GM23338 (cell line): ENCODE measurements at regions not wholly inside any gene's neighbourhood (a gene's known extent, or its start where the extent isn't known, plus 50 kb on each side); places are given as distances from the start of the nearest gene placed in this dataset.

Experiments
- CREB1 ChIP-seq: fragments of 250-450 bp; sonication (Bioruptor Pico); IDR thresholded peaks from 2 replicates; pipeline ENCODE4 v1.5.0; 2020; ENCODE audit warnings: low read depth, mild to moderate bottlenecking, moderate library complexity
- ETS1 ChIP-seq: IDR thresholded peaks from 2 replicates; pipeline ENCODE4 v1.6.1; 2016; ENCODE audit warnings: antibody characterized with exemption
- EZH2 ChIP-seq: fragments of 200-600 bp; sonication (generic); IDR thresholded peaks from one replicate; pipeline ENCODE4 v1.8.0; 2017; ENCODE audit warnings: antibody characterized with exemption, mild to moderate bottlenecking, low read depth; ENCODE audit not compliant: unreplicated experiment
- EZH2phosphoT487 ChIP-seq: fragments of 200-600 bp; sonication (generic); IDR thresholded peaks from one replicate; pipeline ENCODE4 v1.8.1; 2018; ENCODE audit warnings: antibody characterized with exemption; ENCODE audit not compliant: unreplicated experiment
- JUNB ChIP-seq: IDR thresholded peaks from one replicate; pipeline ENCODE4 v1.6.1; 2016; ENCODE audit warnings: antibody characterized with exemption; ENCODE audit not compliant: unreplicated experiment
- NANOG ChIP-seq: IDR thresholded peaks from 2 replicates; pipeline ENCODE4 v1.6.1; 2016; ENCODE audit warnings: antibody characterized with exemption, borderline replicate concordance
- POLR2AphosphoS5 ChIP-seq: IDR thresholded peaks from 2 replicates; pipeline ENCODE4 v1.6.1; 2016; ENCODE audit warnings: antibody characterized with exemption, low read depth
- REST ChIP-seq: IDR thresholded peaks from one replicate; pipeline ENCODE4 v1.6.1; 2018; ENCODE audit warnings: antibody characterized with exemption; ENCODE audit not compliant: unreplicated experiment
- ZNF114 ChIP-seq: fragments of 250-450 bp; sonication (Bioruptor Pico); IDR thresholded peaks from 2 replicates; pipeline ENCODE4 v1.5.0; 2020; ENCODE audit warnings: mild to moderate bottlenecking, moderate library complexity
- ZNF331 ChIP-seq: fragments of 250-450 bp; sonication (Bioruptor Pico); IDR thresholded peaks from 2 replicates; pipeline ENCODE4 v1.5.0; 2020; ENCODE audit warnings: low read depth, mild to moderate bottlenecking, moderate library complexity
- TF ChIP-seq, protein P1 (sequence below), 2 experiments: fragments of 200-600 bp in 1 of 2; sonication (generic) in 1 of 2; conservative IDR thresholded peaks; 2 replicates each; pipeline versions ENCODE4 v1.5.1 to v1.6.1; 2016 to 2017; ENCODE audit warnings: antibody characterized with exemption in 2 of 2, low read depth in 2 of 2, mild to moderate bottlenecking in 2 of 2, moderate library complexity in 1 of 2

DNA sequence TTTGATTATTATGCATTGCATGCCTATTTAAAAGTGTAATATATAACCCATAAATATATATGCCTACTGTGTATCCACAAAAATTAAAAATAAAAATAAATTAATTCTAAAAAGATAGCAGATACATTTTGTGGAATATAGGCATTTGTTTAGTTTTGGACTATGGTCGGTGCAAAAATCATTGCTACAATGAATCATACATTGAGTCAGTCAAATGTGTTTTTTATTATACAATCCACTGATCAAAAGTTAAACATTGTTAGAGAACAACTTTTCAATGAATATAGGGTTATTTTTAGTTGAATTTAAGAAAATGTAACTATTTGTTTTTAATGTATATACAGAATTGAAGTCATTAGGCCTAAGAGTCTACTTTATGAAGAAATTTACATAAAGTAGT, 885.9 kb downstream of the EFNA5 start:
- no peak for TF ChIP-seq EZH2
- no peak for TF ChIP-seq REST
- TF ChIP-seq, protein P1, sequence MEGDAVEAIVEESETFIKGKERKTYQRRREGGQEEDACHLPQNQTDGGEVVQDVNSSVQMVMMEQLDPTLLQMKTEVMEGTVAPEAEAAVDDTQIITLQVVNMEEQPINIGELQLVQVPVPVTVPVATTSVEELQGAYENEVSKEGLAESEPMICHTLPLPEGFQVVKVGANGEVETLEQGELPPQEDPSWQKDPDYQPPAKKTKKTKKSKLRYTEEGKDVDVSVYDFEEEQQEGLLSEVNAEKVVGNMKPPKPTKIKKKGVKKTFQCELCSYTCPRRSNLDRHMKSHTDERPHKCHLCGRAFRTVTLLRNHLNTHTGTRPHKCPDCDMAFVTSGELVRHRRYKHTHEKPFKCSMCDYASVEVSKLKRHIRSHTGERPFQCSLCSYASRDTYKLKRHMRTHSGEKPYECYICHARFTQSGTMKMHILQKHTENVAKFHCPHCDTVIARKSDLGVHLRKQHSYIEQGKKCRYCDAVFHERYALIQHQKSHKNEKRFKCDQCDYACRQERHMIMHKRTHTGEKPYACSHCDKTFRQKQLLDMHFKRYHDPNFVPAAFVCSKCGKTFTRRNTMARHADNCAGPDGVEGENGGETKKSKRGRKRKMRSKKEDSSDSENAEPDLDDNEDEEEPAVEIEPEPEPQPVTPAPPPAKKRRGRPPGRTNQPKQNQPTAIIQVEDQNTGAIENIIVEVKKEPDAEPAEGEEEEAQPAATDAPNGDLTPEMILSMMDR (conservative IDR thresholded peaks at IDR 0.05; ENCODE audit: low read depth in 2 of 2), result no peak
- TF ChIP-seq POLR2AphosphoS5, result no peak
- no peak for TF ChIP-seq NANOG
- no peak for TF ChIP-seq JUNB
- no peak for TF ChIP-seq EZH2phosphoT487
- TF ChIP-seq ZNF114 (CRISPR knock-in tag), result no peak
- no peak for TF ChIP-seq CREB1 (CRISPR knock-in tag)
- TF ChIP-seq ZNF331, result no peak
- no peak for TF ChIP-seq ETS1
